Keratinocyte (primary cell): ENCODE measurements at regions not wholly inside any gene's neighbourhood (a gene's known extent, or its start where the extent isn't known, plus 50 kb on each side); places are given as distances from the start of the nearest gene placed in this dataset.

ENCODE experiments used
- EZH2 ChIP-seq: IDR thresholded peaks from one replicate; pipeline ENCODE4 v1.6.1; 2012; ENCODE audit warnings: inconsistent platforms, mild to moderate bottlenecking, low read length, moderate library complexity
- TF ChIP-seq, protein P1 (sequence below), 3 experiments: IDR thresholded peaks in 1 of 3; conservative IDR thresholded peaks in 1 of 3; optimal IDR thresholded peaks in 1 of 3; 2 replicates in 2 of 3; 3 replicates in 1 of 3; pipeline versions ENCODE3 to v1.5.1; 2011; ENCODE audit warnings: low read length in 3 of 3, mild to moderate bottlenecking in 3 of 3, moderate library complexity in 2 of 3, control low read depth in 1 of 3, inconsistent platforms in 1 of 3; ENCODE audit not compliant: insufficient read depth in 2 of 3; ENCODE audit errors: extremely low read depth in 1 of 3

DNA sequence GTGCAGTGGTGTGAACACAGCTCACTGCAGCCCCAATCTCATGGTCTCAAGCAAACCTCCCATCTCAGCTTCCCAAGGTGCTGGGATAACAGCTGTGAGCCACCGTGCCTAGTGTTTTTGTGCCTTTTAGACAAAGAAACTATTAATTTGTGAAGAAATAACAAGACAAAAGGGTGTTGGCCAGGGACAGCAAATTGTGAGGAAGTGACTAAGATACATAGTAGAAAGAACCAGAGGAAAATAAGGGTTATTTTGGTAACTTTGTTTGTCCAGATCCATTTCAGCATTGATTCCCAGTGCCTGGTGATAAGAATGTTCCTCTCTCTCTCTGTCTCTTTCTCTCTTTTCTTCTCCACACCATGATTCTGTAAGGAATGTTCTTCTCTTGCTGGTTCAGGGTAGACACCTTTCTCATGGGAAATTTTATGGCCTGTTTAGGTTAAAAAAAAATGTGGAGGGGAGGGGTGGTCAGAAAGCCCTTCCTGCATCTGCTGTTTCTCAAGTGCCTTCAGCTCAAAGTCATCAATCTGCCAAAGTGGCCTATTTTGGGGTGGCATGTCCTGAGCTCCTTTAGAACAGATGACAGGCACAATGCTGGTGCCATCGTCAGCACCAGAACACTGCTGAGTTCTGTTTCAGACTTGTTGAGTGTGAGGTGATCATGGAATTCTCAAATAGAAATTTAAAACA lies 184.4 kb upstream of the EEA1 start:
- TF ChIP-seq, protein P1, sequence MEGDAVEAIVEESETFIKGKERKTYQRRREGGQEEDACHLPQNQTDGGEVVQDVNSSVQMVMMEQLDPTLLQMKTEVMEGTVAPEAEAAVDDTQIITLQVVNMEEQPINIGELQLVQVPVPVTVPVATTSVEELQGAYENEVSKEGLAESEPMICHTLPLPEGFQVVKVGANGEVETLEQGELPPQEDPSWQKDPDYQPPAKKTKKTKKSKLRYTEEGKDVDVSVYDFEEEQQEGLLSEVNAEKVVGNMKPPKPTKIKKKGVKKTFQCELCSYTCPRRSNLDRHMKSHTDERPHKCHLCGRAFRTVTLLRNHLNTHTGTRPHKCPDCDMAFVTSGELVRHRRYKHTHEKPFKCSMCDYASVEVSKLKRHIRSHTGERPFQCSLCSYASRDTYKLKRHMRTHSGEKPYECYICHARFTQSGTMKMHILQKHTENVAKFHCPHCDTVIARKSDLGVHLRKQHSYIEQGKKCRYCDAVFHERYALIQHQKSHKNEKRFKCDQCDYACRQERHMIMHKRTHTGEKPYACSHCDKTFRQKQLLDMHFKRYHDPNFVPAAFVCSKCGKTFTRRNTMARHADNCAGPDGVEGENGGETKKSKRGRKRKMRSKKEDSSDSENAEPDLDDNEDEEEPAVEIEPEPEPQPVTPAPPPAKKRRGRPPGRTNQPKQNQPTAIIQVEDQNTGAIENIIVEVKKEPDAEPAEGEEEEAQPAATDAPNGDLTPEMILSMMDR (optimal IDR thresholded peaks at IDR 0.05 in 1 of 3, IDR thresholded peaks at IDR 0.05 in 1 of 3, conservative IDR thresholded peaks at IDR 0.05 in 1 of 3; ENCODE audit: extremely low read depth in 1 of 3, insufficient read depth in 2 of 3, low read length in 3 of 3) = no peak
- TF ChIP-seq EZH2 = no peak
